Thyroid gland (tissue), 4 donors: ENCODE measurements at regions not wholly inside any gene's neighbourhood (a gene's known extent, or its start where the extent isn't known, plus 50 kb on each side); places are given as distances from the start of the nearest gene placed in this dataset.

Experiments used
- DNase-seq, 2 donors: peaks; one replicate each; pipeline ENCODE4 v3.0.0-alpha.2; 2019
- H3K27ac ChIP-seq, 3 donors: fragments of 200-600 bp; sonication (generic); 1 replicate in 2 of 3; 2 replicates in 1 of 3; pipeline ENCODE4 v1.5.1; 2016 to 2019; ENCODE audit warnings: mild to moderate bottlenecking in 1 of 3, moderate library complexity in 1 of 3
- H3K27me3 ChIP-seq: fragments of 200-600 bp; sonication (generic); one replicate; pipeline ENCODE4 v1.5.1; 2019
- H3K36me3 ChIP-seq, 2 donors: fragments of 200-600 bp; sonication (generic); one replicate each; pipeline ENCODE4 v1.5.1; 2016 to 2019
- H3K4me1 ChIP-seq, 2 donors: fragments of 200-600 bp; sonication (generic); one replicate each; pipeline ENCODE4 v1.5.1; 2017 to 2019
- H3K4me3 ChIP-seq, 3 donors: fragments of 200-600 bp; sonication (generic); replicated peaks in 1 of 3; 1 replicate in 2 of 3; 2 replicates in 1 of 3; pipeline ENCODE4 v1.5.1; 2016; ENCODE audit warnings: mild to moderate bottlenecking in 1 of 3
- H3K9me3 ChIP-seq: fragments of 200-600 bp; sonication (generic); one replicate; pipeline ENCODE4 v1.5.1; 2017
- POLR2A ChIP-seq, 2 donors: fragments of 450-650 bp; IDR thresholded peaks; one replicate each; pipeline ENCODE4 v1.6.1; 2017; ENCODE audit warnings: antibody characterized with exemption in 2 of 2, mild to moderate bottlenecking in 2 of 2, moderate library complexity in 1 of 2
- WGBS, 2 donors: methylation state at CpG; one replicate each; pipeline ENCODE4 v1.1.5; 2017; 5-methylcytosine and 5-hydroxymethylcytosine counted together
- intact Hi-C: fragments of 100-400 bp; cut with DNase I; formaldehyde crosslinking; loops from one replicate; pipeline ENCODE4 v1.15.1; 2023
- TF ChIP-seq, protein P1 (sequence below), 6 experiments: fragments of 200-600 bp in 3 of 6; fragments of 450-650 bp in 3 of 6; sonication (generic) in 3 of 6; IDR thresholded peaks; one replicate each; pipeline ENCODE4 v1.5.1; 2016 to 2019; ENCODE audit warnings: antibody characterized with exemption in 6 of 6, mild to moderate bottlenecking in 2 of 6, inconsistent platforms in 1 of 6, moderate library complexity in 1 of 6

DNA sequence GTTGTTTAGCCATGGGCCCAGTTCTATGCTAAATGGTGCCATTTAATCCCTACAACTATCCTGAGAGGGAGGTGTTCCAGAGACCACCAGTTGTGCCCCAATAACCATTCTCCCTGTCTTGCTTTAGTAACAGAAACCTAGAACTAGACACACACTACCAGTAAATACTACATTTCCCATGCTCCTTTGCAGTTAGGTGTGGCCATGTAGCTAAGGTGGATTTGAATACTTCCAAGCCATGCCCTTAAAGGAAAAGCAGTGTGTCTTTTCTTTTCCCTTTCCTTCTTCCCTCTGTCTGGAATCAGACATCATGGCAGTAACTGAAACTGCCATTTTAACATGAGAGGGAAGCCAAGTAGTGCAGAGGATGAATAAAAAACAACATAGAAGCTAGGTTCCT lies 90.9 kb upstream of the TMEM33 start:
- Histone ChIP-seq H3K4me1 (no peaks in the 10 kb centered on the region), H3K27me3 (no peaks in the 10 kb centered on the region), H3K36me3 (no peaks in the 10 kb centered on the region), H3K9me3 (no peaks in the 10 kb centered on the region), H3K4me3 (no peak overlapping the region), H3K27ac (no peak overlapping the region)
- intact Hi-C loops: no loop called here
- DNase-seq: no peak
- TF ChIP-seq, protein P1, sequence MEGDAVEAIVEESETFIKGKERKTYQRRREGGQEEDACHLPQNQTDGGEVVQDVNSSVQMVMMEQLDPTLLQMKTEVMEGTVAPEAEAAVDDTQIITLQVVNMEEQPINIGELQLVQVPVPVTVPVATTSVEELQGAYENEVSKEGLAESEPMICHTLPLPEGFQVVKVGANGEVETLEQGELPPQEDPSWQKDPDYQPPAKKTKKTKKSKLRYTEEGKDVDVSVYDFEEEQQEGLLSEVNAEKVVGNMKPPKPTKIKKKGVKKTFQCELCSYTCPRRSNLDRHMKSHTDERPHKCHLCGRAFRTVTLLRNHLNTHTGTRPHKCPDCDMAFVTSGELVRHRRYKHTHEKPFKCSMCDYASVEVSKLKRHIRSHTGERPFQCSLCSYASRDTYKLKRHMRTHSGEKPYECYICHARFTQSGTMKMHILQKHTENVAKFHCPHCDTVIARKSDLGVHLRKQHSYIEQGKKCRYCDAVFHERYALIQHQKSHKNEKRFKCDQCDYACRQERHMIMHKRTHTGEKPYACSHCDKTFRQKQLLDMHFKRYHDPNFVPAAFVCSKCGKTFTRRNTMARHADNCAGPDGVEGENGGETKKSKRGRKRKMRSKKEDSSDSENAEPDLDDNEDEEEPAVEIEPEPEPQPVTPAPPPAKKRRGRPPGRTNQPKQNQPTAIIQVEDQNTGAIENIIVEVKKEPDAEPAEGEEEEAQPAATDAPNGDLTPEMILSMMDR (IDR thresholded peaks at IDR 0.05): no peak
- TF ChIP-seq POLR2A (IDR thresholded peaks at IDR 0.05): no peak

DNA sequence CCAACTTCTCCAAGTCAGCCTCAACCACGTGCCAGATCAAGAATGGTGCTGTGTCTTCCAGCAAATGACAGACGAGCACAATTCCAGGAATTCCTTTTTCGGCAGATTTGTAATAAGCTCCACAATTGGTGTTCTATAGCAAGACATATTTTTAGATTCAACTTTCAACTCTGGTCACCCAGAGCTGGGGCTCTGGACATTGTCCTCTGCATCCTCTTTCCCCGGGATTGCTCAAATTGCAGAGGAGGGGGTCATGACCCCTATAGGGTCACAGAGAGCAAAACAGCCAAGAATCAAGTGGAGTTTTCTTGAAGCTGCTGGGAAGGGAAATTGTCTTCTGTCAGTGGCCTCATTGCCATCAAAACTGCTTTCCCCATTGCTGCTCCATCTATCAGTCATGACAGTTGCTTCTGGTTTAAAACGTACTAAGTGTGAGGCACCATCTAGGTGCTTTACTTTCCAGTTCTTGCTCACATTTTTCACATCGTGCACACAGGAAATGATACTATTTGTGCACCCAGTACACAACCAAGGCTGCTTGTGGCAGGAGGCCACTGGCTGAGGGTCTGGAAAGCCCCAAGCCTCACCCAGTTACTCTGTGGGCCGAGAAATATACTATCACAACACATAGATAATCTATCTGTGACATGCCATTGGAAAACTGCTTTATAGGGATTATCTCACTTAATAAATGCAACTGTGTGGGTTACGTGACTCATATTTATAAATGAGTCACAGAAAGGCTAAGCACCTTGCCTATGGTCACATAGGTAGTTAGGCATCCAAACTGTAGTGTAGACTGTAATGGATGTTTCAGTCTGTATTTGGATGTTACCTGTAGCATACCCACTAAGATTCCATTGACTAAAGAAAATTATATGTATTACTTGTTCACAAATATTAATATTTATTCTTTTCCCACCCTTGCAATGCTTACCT lies 91.7 kb upstream of the PHOX2B start:
- intact Hi-C loops: no loop called here
- no peak for DNase-seq
- no peaks in the 10 kb centered on the region for H3K4me1 ChIP-seq
- H3K27ac ChIP-seq: no peak overlapping the region
- H3K4me3 ChIP-seq: no peak overlapping the region
- H3K9me3 ChIP-seq: no peaks in the 10 kb centered on the region
- H3K36me3 ChIP-seq: no peaks in the 10 kb centered on the region
- no peaks in the 10 kb centered on the region for H3K27me3 ChIP-seq
- WGBS, 2 donors: 55 to 58% methylated on average over 8 of the region's 8 CpGs
- TF ChIP-seq, protein P1 (IDR thresholded peaks at IDR 0.05): no peak
- TF ChIP-seq POLR2A (IDR thresholded peaks at IDR 0.05): no peak

DNA sequence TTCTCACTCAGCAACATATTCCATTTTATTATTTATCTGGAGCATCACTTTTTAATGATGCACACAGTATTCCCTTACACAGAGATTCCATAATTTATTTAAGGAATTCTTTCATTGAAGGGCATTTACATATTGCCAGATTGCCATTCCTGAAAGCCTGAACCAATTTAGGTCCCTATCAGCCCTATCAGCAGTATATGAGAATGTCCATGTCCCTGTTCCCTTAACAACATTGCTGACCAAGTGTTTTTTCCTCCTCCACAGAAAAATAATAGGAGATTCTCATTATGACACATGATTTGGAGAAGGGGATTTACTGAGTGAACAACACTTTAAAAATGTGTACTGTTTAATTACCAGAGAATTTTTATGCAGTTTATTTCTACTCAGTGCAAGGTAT lies 90.1 kb upstream of the PHOX2B start:
- H3K9me3 ChIP-seq: no peaks in the 10 kb centered on the region
- H3K4me1 ChIP-seq: no peaks in the 10 kb centered on the region
- intact Hi-C loops: no loop called here
- no peak for DNase-seq
- no peak for TF ChIP-seq POLR2A (IDR thresholded peaks at IDR 0.05)
- TF ChIP-seq, protein P1 (IDR thresholded peaks at IDR 0.05): no peak
- no peak overlapping the region for H3K27ac ChIP-seq
- no peaks in the 10 kb centered on the region for H3K27me3 ChIP-seq
- no peaks in the 10 kb centered on the region for H3K36me3 ChIP-seq
- H3K4me3 ChIP-seq: no peak overlapping the region

DNA sequence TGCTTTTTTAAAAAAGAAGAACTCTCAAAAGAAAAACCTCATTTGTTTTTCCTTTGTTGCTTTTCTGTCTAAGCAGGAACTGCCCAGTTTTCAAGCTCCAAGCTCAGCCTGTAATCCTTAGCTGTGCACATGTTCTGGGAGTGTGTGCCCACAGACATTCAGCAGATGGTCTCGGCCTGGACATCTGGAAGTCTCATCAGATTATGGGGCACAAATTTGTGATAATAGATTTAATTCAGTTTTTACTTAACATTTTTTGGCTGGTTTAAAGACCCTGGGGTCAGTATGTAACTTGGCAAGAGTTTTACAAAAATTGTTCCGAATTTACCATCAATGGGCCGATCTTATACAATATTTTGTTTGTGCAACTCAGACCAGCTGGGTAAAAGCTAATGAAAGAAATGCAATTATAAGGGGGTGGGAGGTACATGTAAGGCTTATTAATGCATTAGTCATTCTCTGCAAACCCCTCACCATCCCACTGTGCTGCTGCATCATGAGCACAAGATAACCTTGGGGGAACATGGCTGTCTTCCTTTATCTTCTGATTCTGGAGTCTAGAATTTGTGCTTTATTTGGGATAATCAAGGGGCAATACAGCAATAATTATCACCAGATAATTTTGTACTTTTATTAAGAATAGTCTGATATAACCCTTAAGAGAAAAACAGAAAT lies 86.9 kb upstream of the PHOX2B start:
- 93% methylated on average over 3 of the region's 3 CpGs for WGBS, 2 donors
- no peaks in the 10 kb centered on the region for H3K4me1 ChIP-seq
- no peaks in the 10 kb centered on the region for H3K27me3 ChIP-seq
- no peak overlapping the region for H3K27ac ChIP-seq
- intact Hi-C loops: no loop called here
- DNase-seq: no peak
- no peak overlapping the region for H3K4me3 ChIP-seq
- H3K36me3 ChIP-seq: no peaks in the 10 kb centered on the region
- H3K9me3 ChIP-seq: no peaks in the 10 kb centered on the region
- TF ChIP-seq POLR2A (IDR thresholded peaks at IDR 0.05): no peak
- TF ChIP-seq, protein P1 (IDR thresholded peaks at IDR 0.05): no peak

DNA sequence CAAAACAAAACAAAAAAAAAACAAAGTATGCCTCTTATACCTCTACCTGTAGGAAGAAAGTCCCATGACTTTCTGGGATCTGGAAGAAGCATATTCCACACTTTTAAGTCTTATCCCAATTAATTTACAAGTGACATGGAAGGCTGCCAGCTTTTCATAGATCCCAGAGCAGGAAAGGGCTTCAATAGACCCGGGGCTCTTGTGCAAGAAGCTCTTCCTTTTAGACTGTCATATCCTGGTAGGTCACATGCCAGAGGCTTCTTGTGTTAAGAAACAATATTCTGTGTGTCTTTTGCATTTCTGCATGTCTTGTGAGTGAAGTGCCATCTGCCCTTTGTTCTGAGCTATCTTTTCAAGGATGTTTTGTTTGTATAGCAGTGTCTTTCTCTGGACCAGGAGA lies 84.4 kb upstream of the PHOX2B start:
- no peaks in the 10 kb centered on the region for H3K4me1 ChIP-seq
- H3K27ac ChIP-seq: no peak overlapping the region
- H3K27me3 ChIP-seq: no peaks in the 10 kb centered on the region
- no peaks in the 10 kb centered on the region for H3K9me3 ChIP-seq
- intact Hi-C loops: no loop called here
- TF ChIP-seq POLR2A (IDR thresholded peaks at IDR 0.05): no peak
- TF ChIP-seq, protein P1 (IDR thresholded peaks at IDR 0.05): no peak
- no peaks in the 10 kb centered on the region for H3K36me3 ChIP-seq
- WGBS, 2 donors: 32 to 65% methylated on average over 1 of the region's 1 CpG
- no peak overlapping the region for H3K4me3 ChIP-seq
- no peak for DNase-seq
